K562 (cell line): ENCODE measurements at regions not wholly inside any gene's neighbourhood (a gene's known extent, or its start where the extent isn't known, plus 50 kb on each side); places are given as distances from the start of the nearest gene placed in this dataset.
A peak's percentile ranks its signal among the peaks of the same experiment; 100 is the strongest.

Experiments used
- CREM ChIP-seq: IDR thresholded peaks from 2 replicates; pipeline ENCODE4 v1.6.1; 2014; ENCODE audit warnings: antibody characterized with exemption, low read depth
- FOSL1 ChIP-seq: fragments of 200-800 bp; sonication (Bioruptor generic); conservative IDR thresholded peaks from 2 replicates; pipeline ENCODE4 v1.6.1; 2016; ENCODE audit warnings: missing genetic modification characterization, missing compliant biosample characterization
- HNRNPLL ChIP-seq: fragments of 200-400 bp; formaldehyde crosslinking; IDR thresholded peaks from 2 replicates; pipeline ENCODE4 v1.6.1; 2017; ENCODE audit warnings: low read length, low read depth, mild to moderate bottlenecking; ENCODE audit not compliant: poor library complexity, severe bottlenecking
- KDM2B ChIP-seq: fragments of 250-450 bp; sonication (Bioruptor Pico); IDR thresholded peaks from 2 replicates; pipeline ENCODE4 v1.8.0; 2021; ENCODE audit warnings: mild to moderate bottlenecking, moderate library complexity
- MAFG ChIP-seq: fragments of 450-650 bp; conservative IDR thresholded peaks from 2 replicates; pipeline ENCODE4 v1.6.1; 2016; ENCODE audit warnings: missing genetic modification characterization, missing compliant biosample characterization
- MEF2A ChIP-seq: IDR thresholded peaks from 2 replicates; pipeline ENCODE4 v1.6.1; 2011; ENCODE audit warnings: low read depth, mild to moderate bottlenecking, low read length, moderate library complexity; ENCODE audit not compliant: control insufficient read depth
- SLC30A9 ChIP-seq: fragments of 250-450 bp; sonication (Bioruptor Pico); IDR thresholded peaks from 2 replicates; pipeline ENCODE4 v1.8.0; 2022; ENCODE audit warnings: mild to moderate bottlenecking, moderate library complexity
- ZBTB40 ChIP-seq, 2 experiments: fragments of 450-650 bp in 1 of 2; sonication (generic) in 1 of 2; formaldehyde crosslinking in 1 of 2; IDR thresholded peaks; 2 replicates each; pipeline versions ENCODE4 v1.7.1 to v1.9.0; 2016 to 2022; ENCODE audit warnings: inconsistent platforms in 1 of 2, mild to moderate bottlenecking in 1 of 2, missing genetic modification reagents in 1 of 2
- TF ChIP-seq, protein P1 (sequence below), 2 experiments: fragments of 450-650 bp in 1 of 2; sonication (generic) in 1 of 2; formaldehyde crosslinking in 1 of 2; IDR thresholded peaks in 1 of 2; conservative IDR thresholded peaks in 1 of 2; 2 replicates each; pipeline versions ENCODE4 v1.6.1 to v1.8.1; 2016 to 2023; ENCODE audit warnings: mild to moderate bottlenecking in 2 of 2, moderate library complexity in 2 of 2, inconsistent platforms in 1 of 2, missing genetic modification reagents in 1 of 2
- TF ChIP-seq, protein P2 (sequence below), 2 experiments: fragments of 450-650 bp in 1 of 2; IDR thresholded peaks; 2 replicates each; pipeline ENCODE4 v1.6.1; 2011 to 2017; ENCODE audit warnings: low read depth in 2 of 2, antibody characterized with exemption in 1 of 2, borderline replicate concordance in 1 of 2, low read length in 1 of 2, mild to moderate bottlenecking in 1 of 2, mixed read lengths in 1 of 2; ENCODE audit not compliant: control insufficient read depth in 1 of 2

DNA sequence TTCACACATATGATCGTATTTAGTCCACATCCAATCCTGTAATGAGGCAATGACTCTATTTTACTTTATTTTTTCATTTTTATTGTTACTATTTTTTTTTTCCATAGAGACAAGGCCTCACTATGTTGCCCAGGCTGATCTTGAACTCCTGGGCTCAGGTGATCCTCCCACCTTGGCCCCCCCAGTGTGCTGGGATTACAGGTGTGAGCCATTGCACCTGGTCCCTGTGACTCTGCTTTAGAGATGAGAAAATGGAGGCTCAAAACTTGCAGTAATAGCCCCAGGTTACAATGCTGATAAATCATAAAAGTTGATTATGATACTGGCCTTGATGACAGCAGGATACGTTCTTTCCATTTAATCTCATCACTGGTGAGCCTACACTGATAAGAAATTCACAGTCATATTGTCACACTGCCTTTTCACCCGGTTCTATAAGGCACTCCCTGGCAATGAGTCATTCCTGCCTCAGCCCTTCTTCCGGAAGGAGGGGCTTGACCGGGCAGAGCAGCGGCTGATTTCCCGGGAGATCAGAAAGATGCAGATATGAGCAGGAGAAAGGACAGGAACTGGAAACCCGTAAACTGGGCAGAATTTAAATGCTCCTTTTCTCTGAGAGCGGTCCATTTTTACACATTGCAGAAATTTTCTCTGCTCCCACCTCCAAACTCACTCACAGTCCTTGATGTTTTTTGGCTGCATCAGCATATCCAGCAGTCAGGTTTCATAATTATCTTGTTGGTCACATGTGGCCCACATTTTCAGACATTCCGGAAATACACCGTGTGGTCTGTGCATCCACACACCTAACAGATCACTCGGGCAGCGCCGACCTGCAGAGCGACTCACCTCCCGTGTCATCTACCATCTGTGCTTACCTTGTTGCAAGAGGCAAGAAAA lies 616.4 kb downstream of the EFNB2 start (continued):
- TF ChIP-seq ZBTB40 (IDR thresholded peaks at IDR 0.05) (no peak), ZBTB40 (CRISPR knock-in tag; IDR thresholded peaks at IDR 0.05) (no peak), SLC30A9 (CRISPR knock-in tag) (no peak), FOSL1 (tag) (peak; percentile 67; the same call in 1 of the 2 replicates), MEF2A (no peak), MAFG (tag) (0 out of 2 replicates have a peak, but pooled peaks have one; percentile 9), HNRNPLL (no peak), KDM2B (CRISPR knock-in tag) (no peak), CREM (no peak)
- TF ChIP-seq, protein P1, sequence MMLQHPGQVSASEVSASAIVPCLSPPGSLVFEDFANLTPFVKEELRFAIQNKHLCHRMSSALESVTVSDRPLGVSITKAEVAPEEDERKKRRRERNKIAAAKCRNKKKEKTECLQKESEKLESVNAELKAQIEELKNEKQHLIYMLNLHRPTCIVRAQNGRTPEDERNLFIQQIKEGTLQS (IDR thresholded peaks at IDR 0.05), result 0 out of 2 replicates have a peak, but pooled peaks have one; percentile 10
- TF ChIP-seq, protein P1 (CRISPR knock-in tag; conservative IDR thresholded peaks at IDR 0.05), result no peak
- TF ChIP-seq, protein P2, sequence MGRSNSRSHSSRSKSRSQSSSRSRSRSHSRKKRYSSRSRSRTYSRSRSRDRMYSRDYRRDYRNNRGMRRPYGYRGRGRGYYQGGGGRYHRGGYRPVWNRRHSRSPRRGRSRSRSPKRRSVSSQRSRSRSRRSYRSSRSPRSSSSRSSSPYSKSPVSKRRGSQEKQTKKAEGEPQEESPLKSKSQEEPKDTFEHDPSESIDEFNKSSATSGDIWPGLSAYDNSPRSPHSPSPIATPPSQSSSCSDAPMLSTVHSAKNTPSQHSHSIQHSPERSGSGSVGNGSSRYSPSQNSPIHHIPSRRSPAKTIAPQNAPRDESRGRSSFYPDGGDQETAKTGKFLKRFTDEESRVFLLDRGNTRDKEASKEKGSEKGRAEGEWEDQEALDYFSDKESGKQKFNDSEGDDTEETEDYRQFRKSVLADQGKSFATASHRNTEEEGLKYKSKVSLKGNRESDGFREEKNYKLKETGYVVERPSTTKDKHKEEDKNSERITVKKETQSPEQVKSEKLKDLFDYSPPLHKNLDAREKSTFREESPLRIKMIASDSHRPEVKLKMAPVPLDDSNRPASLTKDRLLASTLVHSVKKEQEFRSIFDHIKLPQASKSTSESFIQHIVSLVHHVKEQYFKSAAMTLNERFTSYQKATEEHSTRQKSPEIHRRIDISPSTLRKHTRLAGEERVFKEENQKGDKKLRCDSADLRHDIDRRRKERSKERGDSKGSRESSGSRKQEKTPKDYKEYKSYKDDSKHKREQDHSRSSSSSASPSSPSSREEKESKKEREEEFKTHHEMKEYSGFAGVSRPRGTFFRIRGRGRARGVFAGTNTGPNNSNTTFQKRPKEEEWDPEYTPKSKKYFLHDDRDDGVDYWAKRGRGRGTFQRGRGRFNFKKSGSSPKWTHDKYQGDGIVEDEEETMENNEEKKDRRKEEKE (IDR thresholded peaks at IDR 0.05; ENCODE audit: borderline replicate concordance in 1 of 2, control insufficient read depth in 1 of 2, low read depth in 2 of 2, low read length in 1 of 2), result no peak
